GM21529 (cell line): ENCODE measurements at regions not wholly inside any gene's neighbourhood (a gene's known extent, or its start where the extent isn't known, plus 50 kb on each side); places are given as distances from the start of the nearest gene placed in this dataset.

Experiments used
- ATAC-seq: cut with Tn5 transposase; IDR thresholded peaks from one replicate; pipeline ENCODE4 v1.9.1; 2021; ENCODE audit not compliant: unreplicated experiment

DNA sequence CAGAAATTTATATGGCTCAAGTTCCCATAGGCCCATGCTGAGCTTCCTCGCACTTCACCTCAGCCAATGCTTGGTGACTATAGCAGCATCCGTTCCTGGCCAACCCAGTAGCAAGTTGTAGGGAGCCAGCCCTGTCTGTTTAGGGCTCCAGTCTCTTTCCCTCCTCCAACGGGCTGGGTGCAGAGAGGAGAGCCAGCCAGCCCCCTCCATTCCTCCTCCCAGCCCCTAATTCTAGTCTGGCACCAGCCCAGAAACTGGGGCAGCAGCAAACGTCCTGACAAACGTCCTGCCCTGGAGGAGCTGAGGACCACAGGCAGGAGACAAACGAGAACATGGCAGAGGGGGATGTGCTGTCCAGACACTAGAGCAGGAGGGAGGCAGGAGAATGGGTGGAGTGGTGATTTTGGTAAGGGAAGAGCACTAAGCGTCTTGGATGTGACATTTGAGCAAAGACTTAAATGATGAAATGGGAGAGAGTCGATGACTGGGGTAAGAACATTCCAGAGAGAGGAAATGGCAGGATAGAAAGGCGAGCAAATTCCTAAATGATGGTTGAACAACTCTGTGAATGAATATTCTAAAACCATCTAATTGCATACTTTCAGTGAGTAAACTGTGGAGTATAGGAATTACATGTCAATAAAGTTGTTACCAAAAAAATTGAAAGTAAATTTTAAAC is 222.5 kb upstream of the DAPK1 start:
- ATAC-seq = no peak

DNA sequence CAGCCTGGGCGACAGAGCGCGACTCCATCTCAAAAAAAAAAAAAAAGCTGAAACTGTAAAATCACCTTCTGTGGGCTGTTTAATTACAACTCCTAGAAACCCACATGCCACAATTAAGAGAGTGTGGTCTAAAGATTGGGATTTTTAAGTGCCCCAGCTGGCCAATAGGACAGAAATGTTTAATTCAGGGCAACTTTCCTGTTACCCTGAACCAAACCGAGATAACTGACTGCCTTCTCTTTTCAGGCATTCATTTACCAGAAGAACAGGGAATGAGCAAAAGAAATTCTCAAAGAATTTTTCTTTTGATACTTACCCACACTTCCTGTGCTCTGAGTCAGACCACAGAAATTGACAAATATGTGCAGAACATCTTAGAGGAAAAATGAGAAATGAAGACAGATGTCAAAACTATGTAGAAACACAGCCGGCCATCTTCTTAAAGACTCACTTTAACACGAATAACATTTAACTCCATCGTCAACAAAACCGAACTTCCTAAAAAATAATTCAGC is 221.3 kb upstream of the DAPK1 start:
- ATAC-seq = no peak

DNA sequence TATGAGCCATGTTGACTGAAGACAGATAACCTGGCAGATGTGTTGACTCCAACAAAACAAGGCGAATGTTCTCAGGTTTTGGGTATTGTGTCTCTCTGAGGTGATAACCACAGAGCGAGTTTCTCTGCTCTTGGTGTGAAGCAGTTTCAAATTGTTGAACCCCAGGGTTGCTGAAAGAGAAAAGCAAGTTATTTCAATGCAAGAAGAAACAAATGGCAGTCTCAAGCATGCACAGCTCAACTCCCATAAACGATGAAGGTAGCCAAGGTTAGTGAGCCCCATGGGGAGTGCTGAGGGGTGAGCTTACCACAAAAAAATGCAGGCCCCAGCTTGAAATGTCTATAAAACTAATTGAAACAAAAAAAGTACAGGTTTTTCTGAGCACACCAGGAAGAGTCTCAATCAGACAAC is 220.8 kb upstream of the DAPK1 start:
- no peak for ATAC-seq

DNA sequence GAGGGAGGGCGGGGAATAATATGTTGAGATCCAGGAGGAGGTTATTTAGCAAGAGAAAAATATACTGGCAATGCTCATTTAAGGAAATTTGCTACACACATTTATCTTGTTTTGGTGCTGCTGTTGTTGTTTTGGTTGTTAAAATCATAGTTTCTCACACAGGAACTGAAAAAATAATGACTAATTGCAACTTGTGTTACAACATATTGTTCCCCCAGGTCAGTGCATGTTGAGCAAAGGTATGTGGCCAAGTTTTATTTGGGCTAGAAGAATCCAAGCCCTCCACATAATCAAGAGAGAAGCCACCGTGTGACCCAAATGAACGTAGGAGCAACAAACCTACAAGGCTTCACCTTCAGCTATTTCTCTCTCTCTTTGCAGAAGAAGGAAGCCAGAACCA is 220.3 kb upstream of the DAPK1 start:
- ATAC-seq = no peak

DNA sequence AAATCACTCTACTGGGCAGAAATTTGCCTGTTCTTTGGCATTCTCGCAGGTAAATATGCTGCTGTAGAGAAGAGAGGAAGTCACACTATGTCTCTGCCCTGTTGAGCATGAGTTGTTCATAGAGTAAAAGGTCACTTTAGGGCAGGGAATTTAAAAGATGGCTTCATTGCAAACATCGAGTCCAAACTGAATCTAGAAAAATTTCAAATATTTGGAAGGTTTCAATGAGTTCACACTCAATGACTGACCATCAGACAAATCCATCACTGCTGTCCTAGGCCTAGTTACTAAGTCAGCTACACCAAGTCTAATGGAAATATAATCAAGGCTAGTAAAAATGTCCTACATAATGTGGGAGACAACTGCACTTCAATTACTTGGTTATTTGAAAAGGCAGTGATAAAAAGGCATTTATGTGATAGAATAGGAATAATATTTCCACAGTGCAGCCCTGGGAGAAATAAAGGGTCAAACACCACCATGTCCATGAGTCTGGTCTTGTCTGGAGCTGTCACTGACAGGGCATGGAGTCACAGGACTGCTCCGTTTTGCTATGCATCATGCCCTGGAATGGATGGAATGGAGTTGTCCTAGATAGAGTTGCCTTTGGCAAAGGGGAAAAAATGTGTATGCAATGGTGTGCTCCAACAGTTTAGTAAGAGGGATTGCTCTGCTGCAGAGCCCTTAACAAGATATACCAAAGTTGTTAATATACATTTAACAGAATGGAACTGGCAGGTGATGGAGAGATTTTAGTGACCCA is 218.5 kb upstream of the DAPK1 start:
- no peak for ATAC-seq

DNA sequence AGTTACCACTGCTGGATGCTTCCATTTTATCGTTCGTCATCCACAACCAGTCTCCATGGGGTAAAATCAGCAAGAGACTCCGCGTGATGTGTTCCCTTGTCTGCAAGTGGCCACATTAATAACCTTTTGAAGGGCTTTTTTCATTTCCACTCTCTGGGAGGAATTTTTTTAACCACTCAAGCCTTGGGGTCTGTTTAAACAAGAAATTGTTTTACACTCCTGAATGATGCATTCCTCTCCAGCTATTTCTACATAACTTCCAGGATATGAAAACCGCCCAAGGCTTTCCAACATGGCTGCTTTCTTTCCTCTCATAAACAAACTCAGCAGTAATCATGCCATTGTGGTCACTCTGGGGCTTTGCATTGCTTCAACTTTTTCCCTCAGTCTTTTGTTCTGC is 217.2 kb upstream of the DAPK1 start:
- ATAC-seq = no peak

DNA sequence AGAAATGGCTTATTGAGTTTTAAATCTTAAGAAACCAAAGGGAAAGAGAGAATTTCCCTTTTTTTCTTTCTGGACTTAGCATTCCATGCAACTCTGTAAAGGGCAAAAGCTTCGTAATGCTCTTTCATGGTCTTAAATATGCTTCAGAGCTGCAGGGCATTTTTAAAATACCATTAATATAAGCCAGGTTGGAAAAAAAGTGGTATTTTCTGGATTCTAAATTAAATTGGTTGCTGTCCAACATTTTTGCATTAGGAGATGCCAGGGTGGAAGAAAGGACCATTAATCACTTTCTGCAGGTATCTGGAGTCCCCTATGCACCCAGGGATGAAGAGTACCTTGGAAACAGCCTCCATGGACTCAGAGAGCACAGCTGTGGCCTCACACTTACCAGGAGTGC is 215.1 kb upstream of the DAPK1 start:
- ATAC-seq = no peak

DNA sequence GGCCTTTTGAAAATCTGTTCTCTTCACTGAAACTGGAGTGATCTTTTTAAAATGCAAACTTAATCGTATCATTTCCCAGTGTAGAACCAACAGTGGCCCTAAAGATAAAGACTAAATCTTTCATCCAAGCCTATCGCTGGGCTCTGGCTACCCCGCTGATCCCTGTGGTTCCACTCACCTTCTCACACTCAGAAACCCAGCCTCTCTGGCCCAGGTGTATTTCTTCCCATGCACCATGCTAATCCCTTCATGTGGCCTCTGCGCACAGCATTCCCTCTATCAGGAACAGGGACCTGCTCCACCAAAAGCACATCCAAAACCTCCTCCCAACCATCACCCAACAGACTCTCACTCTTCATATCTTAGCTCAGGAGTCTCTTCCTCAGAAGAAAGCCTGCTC is 214.1 kb upstream of the DAPK1 start:
- ATAC-seq = no peak

DNA sequence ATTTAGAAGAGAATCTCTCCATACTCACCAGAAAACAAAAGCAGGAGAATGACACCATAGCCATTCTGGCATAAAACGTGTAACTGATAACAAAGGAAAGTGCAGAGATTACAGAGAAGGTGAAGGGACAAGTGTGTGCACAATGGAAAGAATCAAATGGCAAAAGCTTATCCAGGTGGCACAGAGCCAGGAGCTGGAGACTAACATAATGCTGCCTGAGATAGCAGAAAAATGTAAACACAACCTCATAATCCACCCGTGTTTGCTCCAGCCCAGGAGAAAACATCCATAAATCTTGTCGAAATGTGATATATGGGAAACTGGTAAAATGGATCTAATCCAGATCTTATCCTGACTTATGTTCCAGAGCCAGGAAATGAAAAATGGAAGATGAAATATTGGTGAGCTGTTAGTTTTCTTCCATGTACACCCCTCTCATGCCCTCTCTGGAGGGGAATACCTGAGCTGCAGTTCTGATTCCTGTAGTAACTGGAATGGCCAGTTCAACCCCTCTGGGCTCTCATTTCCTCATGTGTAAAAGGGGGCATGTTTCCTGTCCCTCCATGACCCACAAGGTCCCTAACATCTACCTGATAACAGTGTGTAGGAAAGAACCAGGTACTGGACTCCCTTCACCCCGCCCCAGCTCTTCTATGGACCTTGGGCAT is 212.3 kb upstream of the DAPK1 start:
- no peak for ATAC-seq

DNA sequence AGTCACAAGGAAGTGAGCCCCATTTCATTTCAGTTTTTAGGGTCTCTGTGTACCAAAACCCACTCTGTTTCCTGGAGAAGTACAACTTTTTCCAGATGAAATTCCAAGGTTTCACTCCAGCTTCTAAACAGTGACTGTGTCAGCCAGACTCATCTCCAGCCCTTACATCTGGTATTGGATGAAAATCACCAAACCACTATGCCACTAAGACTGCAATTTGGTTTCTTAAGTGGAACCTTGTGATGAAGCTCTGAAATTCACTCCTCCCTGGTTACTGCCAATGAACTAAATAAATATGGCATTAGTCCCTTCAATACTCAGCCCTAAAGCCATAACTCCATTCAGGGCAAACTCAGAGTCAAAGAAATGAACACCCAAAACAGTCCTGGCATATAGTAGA is 211.2 kb upstream of the DAPK1 start:
- no peak for ATAC-seq

DNA sequence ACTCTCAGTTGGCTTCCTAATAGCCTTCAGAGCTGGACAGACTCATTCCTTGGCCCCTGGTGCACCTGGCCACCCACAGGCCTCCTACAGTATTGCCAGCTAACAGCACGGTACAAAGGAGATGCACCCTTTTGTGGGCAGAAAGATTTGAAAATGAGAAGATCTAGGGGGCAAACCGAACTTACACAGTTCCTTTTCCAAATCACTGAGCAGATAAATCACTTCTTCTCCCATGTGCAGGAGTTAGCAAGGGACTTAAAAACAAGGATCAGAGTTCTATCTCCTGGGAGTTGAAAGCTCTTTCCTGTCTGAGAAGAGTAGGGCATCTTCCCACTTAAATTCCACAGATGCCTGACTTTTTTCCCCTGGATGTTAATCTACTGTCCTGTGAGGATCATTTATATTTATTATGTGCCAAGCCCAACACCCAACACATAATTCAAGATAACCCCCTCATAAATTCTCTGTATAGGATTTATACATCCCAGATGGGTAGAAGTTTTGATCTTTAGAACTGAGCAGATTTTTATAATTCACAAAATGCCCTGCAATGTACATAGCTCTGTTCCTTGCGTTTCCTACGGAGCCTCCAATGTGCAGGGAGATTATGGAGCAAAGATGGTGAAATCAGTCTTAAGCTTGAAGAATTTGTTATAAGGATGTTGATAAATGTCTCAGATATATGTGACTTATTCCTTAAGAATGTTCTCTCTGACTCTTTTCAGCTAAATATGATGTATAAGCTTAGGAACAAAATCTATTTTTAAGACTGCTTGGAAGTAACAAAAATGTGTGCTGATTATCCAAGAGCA is 207.2 kb upstream of the DAPK1 start:
- no peak for ATAC-seq

DNA sequence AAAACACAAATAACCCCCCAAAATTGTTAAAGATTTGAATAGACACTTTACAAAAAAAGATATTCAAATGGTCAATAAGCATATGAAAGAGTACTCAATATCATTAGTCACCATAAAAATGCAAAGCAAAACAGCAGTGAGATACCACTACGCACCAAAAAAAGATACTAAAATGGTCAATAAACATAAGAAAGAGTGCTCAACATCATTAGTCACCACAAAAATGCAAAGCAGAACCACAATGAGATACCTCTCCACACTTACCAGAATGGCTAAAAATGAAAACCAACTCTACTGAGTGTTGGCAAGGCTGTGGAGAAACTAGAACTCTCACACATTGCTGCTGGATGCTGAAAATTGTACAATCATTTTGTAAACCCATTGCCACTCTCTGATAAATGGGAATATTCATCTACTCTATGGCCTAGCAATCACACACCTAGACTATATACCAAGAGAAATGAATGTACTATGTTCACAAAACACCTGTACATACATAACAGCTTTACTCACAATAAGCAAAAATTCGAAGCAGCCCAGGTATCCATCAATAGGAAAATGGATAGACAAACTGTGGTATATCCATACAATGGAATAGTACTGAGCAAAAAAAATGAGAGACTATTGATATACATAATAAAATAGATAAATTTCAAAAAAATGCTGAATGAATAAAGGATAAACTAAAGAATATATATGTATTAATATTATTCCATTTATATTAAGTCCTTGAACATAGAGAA is 205.0 kb upstream of the DAPK1 start:
- no peak for ATAC-seq

DNA sequence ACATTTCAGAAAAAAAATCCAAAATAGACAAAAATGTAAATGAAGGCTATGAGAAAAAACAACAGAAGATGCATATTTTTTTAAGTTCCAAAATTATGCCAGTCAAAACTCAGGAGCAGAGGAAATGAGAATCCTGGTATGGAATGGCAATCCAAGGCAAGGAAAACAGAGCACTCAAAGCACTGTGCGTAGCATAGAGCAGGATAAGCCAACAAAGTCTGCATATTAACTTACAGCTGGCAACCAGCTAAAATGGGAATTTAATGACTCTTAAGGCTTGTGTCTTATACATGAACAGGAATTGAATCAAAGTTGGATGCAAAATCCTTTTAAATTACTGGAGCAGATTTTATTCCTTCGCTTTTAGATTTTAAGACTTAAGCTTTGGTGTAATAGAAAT is 203.5 kb upstream of the DAPK1 start:
- no peak for ATAC-seq

DNA sequence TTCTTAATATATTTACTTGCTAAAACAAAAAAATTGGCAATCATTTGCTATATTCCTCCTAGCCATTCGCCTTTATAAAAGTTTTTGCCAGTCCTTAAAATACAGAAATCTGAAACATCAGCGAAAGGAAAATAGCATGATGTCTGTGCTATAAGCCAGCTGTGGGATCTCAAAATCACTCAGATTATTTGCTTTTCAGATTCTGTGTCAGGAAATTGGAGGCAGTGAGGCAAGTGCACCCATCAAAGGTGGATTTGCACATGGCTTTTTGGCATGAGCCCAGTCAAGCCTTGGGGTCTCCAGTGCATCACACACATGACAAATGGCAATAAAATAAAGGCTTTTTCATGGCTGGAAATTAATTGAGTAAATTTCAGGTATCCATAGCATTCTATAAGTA is 196.8 kb upstream of the DAPK1 start:
- no peak for ATAC-seq

DNA sequence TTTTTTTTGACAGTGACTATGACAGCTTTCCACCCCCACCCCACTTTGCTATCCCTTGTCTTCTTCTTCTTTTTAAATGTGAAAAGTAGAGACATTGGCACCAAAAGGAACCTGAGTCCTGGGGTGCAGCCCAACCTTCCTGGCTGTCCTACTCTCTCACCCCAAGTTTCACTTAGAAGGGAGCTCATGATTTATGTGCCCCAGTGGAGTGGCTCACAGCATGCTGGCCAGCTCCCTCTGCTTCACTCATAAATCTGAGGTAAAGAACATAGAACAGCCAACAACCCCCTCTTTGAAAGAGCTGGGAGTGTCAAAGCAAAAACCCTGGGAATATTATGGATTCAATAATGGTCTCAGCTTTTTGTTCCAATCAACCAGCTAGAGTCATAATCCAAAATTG is 196.3 kb upstream of the DAPK1 start:
- no peak for ATAC-seq

DNA sequence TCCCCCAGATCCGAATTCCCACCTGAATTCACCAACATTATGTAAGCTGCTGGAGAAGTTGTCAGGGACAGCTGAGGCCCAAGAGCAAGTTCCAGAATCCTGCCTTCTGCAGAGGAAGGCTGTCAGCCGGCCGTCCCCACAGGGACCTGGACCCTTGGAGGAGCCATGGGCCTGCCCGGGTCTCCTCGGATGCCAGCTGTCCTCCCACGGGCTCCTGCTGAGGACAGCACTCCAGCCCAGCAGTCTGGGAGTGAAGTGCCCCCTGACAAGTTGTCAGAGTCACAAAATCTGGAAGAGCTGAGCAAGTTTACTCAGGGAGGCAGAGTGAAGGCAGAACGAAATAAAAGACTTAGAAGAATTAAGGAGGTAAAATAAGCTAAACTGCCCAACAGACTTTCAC is 192.5 kb upstream of the DAPK1 start:
- ATAC-seq = no peak

DNA sequence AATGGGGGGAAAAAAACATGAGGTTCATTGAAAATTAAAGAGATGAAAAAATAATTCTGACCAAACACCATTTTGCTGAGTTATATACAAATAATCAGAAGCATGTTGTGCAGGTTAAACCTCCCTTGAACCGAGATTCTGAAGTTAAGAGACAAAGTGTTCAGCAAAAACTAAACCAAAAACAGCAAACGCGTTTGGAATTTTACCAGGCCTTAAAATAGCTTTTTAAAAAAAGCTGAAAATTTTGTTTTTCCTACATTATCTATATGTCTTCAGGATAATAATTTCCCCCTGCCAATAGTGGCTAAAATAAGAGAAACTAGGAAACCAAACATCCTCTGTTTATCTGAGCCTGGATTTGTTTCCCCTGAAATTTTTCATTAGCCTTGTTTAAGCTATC is 191.7 kb upstream of the DAPK1 start:
- ATAC-seq = no peak

DNA sequence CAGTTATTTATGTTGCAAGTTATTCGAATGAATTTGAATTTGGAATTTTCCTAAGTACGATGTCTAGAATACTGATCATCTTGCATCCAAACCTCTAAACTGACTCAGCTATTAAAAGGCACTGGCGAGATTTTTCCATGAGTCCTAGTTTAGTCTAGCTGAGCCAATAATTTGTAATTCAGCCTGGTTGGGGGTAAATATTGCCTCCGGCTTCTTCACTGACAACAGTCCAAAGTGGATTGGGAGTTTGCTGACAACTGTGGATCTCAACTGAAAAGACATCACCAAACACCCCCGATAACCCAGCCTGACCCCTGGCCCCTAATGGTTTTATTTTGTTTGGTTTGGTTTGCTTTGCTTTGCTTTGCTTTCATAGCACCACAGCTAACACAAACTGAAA is 189.8 kb upstream of the DAPK1 start:
- ATAC-seq = no peak

DNA sequence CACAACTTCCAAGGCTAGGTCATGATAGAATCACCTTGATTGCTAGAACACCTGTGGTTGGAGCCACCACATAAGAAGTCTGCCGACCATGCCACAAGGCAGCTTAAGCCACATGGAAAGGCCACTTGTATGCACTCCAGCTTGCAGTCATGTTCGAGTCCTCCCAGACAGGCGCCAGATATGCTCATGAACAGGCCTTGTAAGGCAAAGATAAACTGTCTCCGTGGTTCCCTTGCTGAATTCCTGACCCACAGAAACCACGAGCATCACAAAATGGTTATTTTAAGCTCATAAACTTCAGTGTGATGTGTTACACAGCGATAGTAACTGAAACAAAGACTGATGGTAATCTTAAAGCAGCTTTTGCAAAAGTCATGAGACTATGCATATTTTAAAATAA is 188.4 kb upstream of the DAPK1 start:
- ATAC-seq = no peak

DNA sequence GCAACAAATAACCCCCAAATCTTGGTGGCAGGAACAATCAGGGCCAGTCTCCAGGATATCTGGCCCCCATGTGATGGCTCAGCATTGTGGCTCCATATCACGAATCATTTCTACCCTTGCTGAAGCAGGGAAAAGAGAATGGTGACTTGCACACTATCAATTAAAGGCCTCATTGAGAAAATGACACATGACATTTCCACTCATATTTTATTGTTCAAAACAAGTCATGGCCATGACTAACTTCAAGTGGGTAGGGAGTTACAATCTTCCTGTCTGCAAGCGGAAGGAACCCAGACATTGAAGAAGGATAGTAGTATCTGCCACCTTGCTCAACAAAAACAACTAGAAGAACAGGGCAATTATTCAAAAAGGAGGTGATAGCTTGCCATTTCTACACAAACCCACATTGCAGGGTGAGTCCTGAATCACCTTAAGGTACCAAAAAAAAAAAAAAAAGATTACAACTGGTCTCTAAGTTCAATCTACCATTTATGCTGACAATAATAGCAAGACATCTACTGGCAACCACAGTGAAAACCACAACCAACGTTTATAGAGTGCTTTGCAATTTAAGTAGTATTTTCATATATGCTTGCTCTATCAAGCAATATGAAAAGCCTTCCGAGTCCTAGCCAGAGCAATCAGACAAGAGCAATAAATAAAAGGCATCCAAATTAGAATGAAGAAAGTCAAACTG is 186.7 kb upstream of the DAPK1 start:
- ATAC-seq = no peak
